H9 (cell line): ENCODE measurements at regions not wholly inside any gene's neighbourhood (a gene's known extent, or its start where the extent isn't known, plus 50 kb on each side); places are given as distances from the start of the nearest gene placed in this dataset.

Experiments used
- DNase-seq: peaks from one replicate; pipeline ENCODE4 v3.0.0-alpha.2; 2017
- H2AFZ ChIP-seq: one replicate; pipeline ENCODE4 v1.6.1; 2013; ENCODE audit warnings: mild to moderate bottlenecking, low read length, control low read depth, moderate library complexity
- H2AK5ac ChIP-seq: 2 replicates; pipeline ENCODE4 v1.6.1; 2013; ENCODE audit warnings: low read length, control low read depth, mixed read lengths; ENCODE audit not compliant: insufficient read length
- H2BK120ac ChIP-seq: one replicate; pipeline ENCODE4 v1.6.1; 2013; ENCODE audit warnings: low read depth, mild to moderate bottlenecking, low read length, control low read depth, inconsistent platforms; ENCODE audit not compliant: poor library complexity, severe bottlenecking
- H2BK12ac ChIP-seq: 2 replicates; pipeline ENCODE4 v1.6.1; 2013; ENCODE audit warnings: low read length, control low read depth, mixed read lengths, low read depth; ENCODE audit not compliant: insufficient read length
- H2BK15ac ChIP-seq: 2 replicates; pipeline ENCODE4 v1.6.1; 2013; ENCODE audit warnings: low read depth, low read length, control low read depth
- H2BK20ac ChIP-seq: one replicate; pipeline ENCODE4 v1.6.1; 2013; ENCODE audit warnings: low read depth, mild to moderate bottlenecking, low read length, control low read depth, inconsistent platforms; ENCODE audit not compliant: poor library complexity, severe bottlenecking
- H2BK5ac ChIP-seq: 2 replicates; pipeline ENCODE4 v1.6.1; 2013; ENCODE audit warnings: low read length, control low read depth, mixed read lengths; ENCODE audit not compliant: insufficient read length
- H3K14ac ChIP-seq: 2 replicates; pipeline ENCODE4 v1.6.1; 2013; ENCODE audit warnings: low read length, control low read depth; ENCODE audit not compliant: insufficient read depth
- H3K18ac ChIP-seq: 2 replicates; pipeline ENCODE4 v1.6.1; 2013; ENCODE audit warnings: low read depth, mild to moderate bottlenecking, mixed read lengths, low read length, control low read depth; ENCODE audit not compliant: insufficient read length
- H3K23ac ChIP-seq: 2 replicates; pipeline ENCODE4 v1.6.1; 2013; ENCODE audit warnings: low read length, control low read depth, mixed read lengths, low read depth; ENCODE audit not compliant: insufficient read length
- H3K23me2 ChIP-seq: 2 replicates; pipeline ENCODE4 v1.6.1; 2013; ENCODE audit warnings: low read depth, mild to moderate bottlenecking, mixed read lengths, low read length, control low read depth; ENCODE audit not compliant: insufficient read length, poor library complexity, severe bottlenecking
- H3K27ac ChIP-seq: 2 replicates; pipeline ENCODE4 v1.5.1; 2013; ENCODE audit warnings: low read length, control low read depth, mixed read lengths, low read depth; ENCODE audit not compliant: insufficient read length
- H3K27me3 ChIP-seq: 2 replicates; pipeline ENCODE4 v1.6.1; 2013; ENCODE audit warnings: low read length, control low read depth, inconsistent platforms; ENCODE audit not compliant: insufficient read depth
- H3K4ac ChIP-seq: 2 replicates; pipeline ENCODE4 v1.6.1; 2013; ENCODE audit warnings: low read depth, mild to moderate bottlenecking, control low read depth, inconsistent platforms, low read length, moderate library complexity
- H3K4me1 ChIP-seq: 2 replicates; pipeline ENCODE4 v1.6.1; 2013; ENCODE audit warnings: low read length, control low read depth, inconsistent platforms; ENCODE audit not compliant: insufficient read depth
- H3K4me2 ChIP-seq: 2 replicates; pipeline ENCODE4 v1.6.1; 2013; ENCODE audit warnings: low read length, control low read depth, mixed read lengths; ENCODE audit not compliant: insufficient read length, insufficient read depth
- H3K56ac ChIP-seq: 2 replicates; pipeline ENCODE4 v1.6.1; 2013; ENCODE audit warnings: low read depth, mild to moderate bottlenecking, mixed read lengths, low read length, control low read depth; ENCODE audit not compliant: insufficient read length
- H3K79me1 ChIP-seq: 2 replicates; pipeline ENCODE4 v1.6.1; 2013; ENCODE audit warnings: low read depth, mild to moderate bottlenecking, moderate library complexity, low read length, control low read depth, inconsistent platforms; ENCODE audit not compliant: insufficient read depth, poor library complexity, severe bottlenecking
- H3K79me2 ChIP-seq: 2 replicates; pipeline ENCODE4 v1.6.1; 2013; ENCODE audit warnings: low read length, control low read depth, inconsistent platforms; ENCODE audit not compliant: insufficient read depth
- H3K9ac ChIP-seq: 2 replicates; pipeline ENCODE4 v1.6.1; 2013; ENCODE audit warnings: low read length, control low read depth, mixed read lengths; ENCODE audit not compliant: insufficient read length; ENCODE audit errors: extremely low read depth
- H3K9me3 ChIP-seq: one replicate; pipeline ENCODE4 v1.6.1; 2013; ENCODE audit warnings: low read depth, low read length, inconsistent platforms; ENCODE audit not compliant: control insufficient read depth
- H3T11ph ChIP-seq: one replicate; pipeline ENCODE4 v1.6.1; 2013; ENCODE audit warnings: mild to moderate bottlenecking, low read length, control low read depth, inconsistent platforms
- H4K20me1 ChIP-seq: one replicate; pipeline ENCODE4 v1.6.1; 2013; ENCODE audit not compliant: control insufficient read depth, insufficient read length, insufficient read depth
- H4K5ac ChIP-seq: 2 replicates; pipeline ENCODE4 v1.6.1; 2013; ENCODE audit warnings: low read depth, mild to moderate bottlenecking, mixed read lengths, low read length, control low read depth; ENCODE audit not compliant: insufficient read length
- H4K8ac ChIP-seq: replicated peaks from 2 replicates; pipeline ENCODE4 v1.6.1; 2013; ENCODE audit warnings: low read length, control low read depth, mixed read lengths, low read depth; ENCODE audit not compliant: insufficient read length
- H4K91ac ChIP-seq: 2 replicates; pipeline ENCODE4 v1.6.1; 2013; ENCODE audit warnings: low read depth, mild to moderate bottlenecking, moderate library complexity, mixed read lengths, low read length, control low read depth; ENCODE audit not compliant: insufficient read length
- H3K27ac Mint-ChIP-seq, 3 experiments: 2 replicates in 2 of 3; 3 replicates in 1 of 3; pipeline ENCODE4 v1.8.0; 2020 to 2021; ENCODE audit warnings: mixed read lengths in 3 of 3, mild to moderate bottlenecking in 1 of 3, moderate library complexity in 1 of 3
- H3K27me3 Mint-ChIP-seq: 2 replicates; pipeline ENCODE4 v1.8.0; 2021; ENCODE audit warnings: low read depth, mild to moderate bottlenecking, moderate library complexity, mixed read lengths
- H3K36me3 Mint-ChIP-seq, 3 experiments: 2 replicates in 2 of 3; 3 replicates in 1 of 3; pipeline ENCODE4 v1.8.0; 2020 to 2021; ENCODE audit warnings: low read depth in 3 of 3, mixed read lengths in 3 of 3; ENCODE audit not compliant: insufficient read depth in 1 of 3
- H3K4me1 Mint-ChIP-seq, 2 experiments: 2 replicates each; pipeline ENCODE4 v1.8.0; 2020; ENCODE audit warnings: mixed read lengths in 2 of 2
- H3K4me3 Mint-ChIP-seq, 2 experiments: 2 replicates in 1 of 2; 3 replicates in 1 of 2; pipeline ENCODE4 v1.8.0; 2020 to 2021; ENCODE audit warnings: mild to moderate bottlenecking in 2 of 2, mixed read lengths in 2 of 2, moderate library complexity in 1 of 2
- H3K9me3 Mint-ChIP-seq, 2 experiments: 2 replicates in 1 of 2; 3 replicates in 1 of 2; pipeline ENCODE4 v1.8.0; 2020; ENCODE audit warnings: mild to moderate bottlenecking in 2 of 2, mixed read lengths in 2 of 2, moderate library complexity in 1 of 2
- CTCF ChIP-seq: fragments of 200-600 bp; sonication (generic); conservative IDR thresholded peaks from 3 replicates; pipeline ENCODE4 v1.8.0; 2021; ENCODE audit warnings: antibody characterized with exemption, mild to moderate bottlenecking
- WGBS: extraction: QIAGEN DNeasy Blood & Tissue Kit; methylation state at CpG from one replicate; pipeline ENCODE4 v1.1.7; 2013; ENCODE audit warnings: missing lambda C conversion rate, low lambda C conversion rate, mixed read lengths; ENCODE audit not compliant: insufficient read length; ENCODE audit errors: extremely low coverage; 5-methylcytosine and 5-hydroxymethylcytosine counted together

- Histone ChIP-seq H4K20me1 (no peaks in the 10 kb centered on the region), H3K4ac (no peak overlapping the region), H3K14ac (no peak overlapping the region; the same call in 1 of the 2 replicates), H3K23ac (no peak overlapping the region), H3K56ac (no peak overlapping the region), H2BK5ac (no peak overlapping the region), H2AK5ac (no peak overlapping the region), H3K9ac (no peak overlapping the region), H4K5ac (no peak overlapping the region), H3T11ph (no peak overlapping the region), H3K79me1 (no peaks in the 10 kb centered on the region), H4K8ac (no peak overlapping the region), H3K79me2 (no peaks in the 10 kb centered on the region), H3K9me3 (no peaks in the 10 kb centered on the region), H2BK20ac (no peak overlapping the region), H2BK120ac (no peak overlapping the region), H3K4me1 (peaks cover 2% of the 10 kb centered on the region), H4K91ac (no peak overlapping the region), H3K18ac (no peak overlapping the region), H3K4me2 (no peak overlapping the region), H3K23me2 (no peaks in the 10 kb centered on the region), H3K27ac (no peak overlapping the region), H2AFZ (no peak overlapping the region), H3K27me3 (no peaks in the 10 kb centered on the region), H2BK12ac (no peak overlapping the region), H2BK15ac (no peak overlapping the region)
- no peak for DNase-seq
- no peaks in the 10 kb centered on the region for H3K9me3 Mint-ChIP-seq
- H3K4me1 Mint-ChIP-seq = peaks cover 45 to 60% of the 10 kb centered on the region in 2 experiments
- H3K4me3 Mint-ChIP-seq = no peak overlapping the region
- peaks cover 0 to 4% (median 0%) of the 10 kb centered on the region in 3 experiments; a peak in 2 of 7 replicates for H3K36me3 Mint-ChIP-seq
- TF ChIP-seq CTCF = no peak
- WGBS = no CpG with 5 or more reads among the region's 5 CpGs
- no peak overlapping the region for H3K27ac Mint-ChIP-seq
- H3K27me3 Mint-ChIP-seq = no peaks in the 10 kb centered on the region; the same call in 1 of the 2 replicates
Measured at GRCh38 chr14:55893705-55894104, 224.5 kb upstream of the PELI2 start.
